ENCODE measurements at regions not wholly inside any gene's neighbourhood (a gene's known extent, or its start where the extent isn't known, plus 50 kb on each side); places are given as distances from the start of the nearest gene placed in this dataset.
"Not testable (repeated sequence)": the region's sequence is repeated elsewhere in the genome, so short reads cannot be mapped to it uniquely, and the experiment has no call there.

DNA sequence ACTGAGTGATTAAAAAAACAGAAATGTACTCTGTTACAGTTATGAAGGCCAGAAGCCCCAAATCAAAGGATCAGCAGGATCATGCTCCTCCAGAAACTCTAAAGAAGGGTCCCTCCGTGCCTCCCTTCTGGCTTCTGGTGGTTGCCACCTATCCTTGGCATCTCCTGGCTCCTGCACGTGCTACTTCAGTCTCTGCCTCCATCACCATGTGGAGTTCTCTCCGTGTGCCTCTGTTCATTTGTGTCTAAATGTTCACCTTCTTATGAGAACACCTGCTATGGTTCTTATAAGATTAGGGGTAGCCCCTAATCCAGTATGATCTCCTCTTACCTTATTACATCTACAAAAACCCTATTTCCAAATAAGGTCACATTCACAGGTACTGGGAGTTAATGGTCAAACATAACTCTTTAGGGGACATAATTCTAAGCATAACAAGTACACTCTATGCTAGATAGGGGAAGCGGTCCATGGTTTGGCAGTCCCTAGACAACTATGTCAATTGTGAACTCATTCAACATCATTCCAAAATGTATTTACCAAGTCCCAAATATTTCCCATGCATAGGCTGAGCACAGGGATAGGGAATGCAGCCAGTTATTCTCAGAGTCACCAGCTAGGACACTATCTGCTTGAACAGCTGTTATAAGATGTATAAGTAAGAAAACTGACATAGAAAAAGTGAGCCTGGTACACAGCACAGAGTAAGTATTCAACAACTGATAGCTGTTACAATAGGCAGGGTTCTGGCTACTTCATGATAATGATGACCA is 295.5 kb upstream of the BOD1L1 start:
- DNase-seq, result no peak

DNA sequence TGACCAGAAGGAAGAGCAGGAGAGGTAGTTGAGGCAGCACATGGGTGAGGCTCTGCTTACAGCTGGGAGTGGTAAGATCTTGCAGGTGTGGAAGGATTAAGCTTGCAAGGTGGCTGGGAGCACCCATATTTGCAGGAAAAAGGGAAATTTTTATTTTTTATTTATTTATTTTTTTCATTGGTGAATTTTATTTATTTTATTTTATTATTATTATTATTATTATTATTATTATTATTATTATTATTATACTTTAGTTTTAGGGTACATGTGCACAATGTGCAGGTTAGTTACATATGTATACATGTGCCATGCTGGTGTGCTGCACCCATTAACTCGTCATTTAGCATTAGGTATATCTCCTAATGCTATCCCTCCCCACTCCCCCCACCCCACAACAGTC is 297.4 kb upstream of the BOD1L1 start:
- not testable (repeated sequence) for DNase-seq

DNA sequence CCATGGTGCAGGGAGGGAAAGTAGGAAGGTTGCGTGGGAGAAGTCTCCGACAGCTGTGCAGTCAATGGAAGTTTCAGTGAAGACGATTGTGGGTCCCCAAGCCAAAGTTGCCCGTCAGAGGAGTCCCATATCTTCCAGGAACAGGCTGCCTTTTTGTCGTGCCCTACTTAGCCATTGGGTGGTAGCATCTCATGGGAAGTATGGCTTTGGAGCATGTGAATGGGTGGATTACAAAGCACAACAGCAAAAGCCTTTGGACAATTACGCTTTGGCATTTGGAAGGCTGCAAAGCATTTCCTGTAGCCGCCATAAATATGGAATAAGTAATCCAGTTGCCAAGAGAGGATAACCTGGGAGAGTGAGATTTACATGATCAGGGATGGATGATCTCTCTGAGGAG is 300.7 kb upstream of the BOD1L1 start:
- DNase-seq, result no peak

DNA sequence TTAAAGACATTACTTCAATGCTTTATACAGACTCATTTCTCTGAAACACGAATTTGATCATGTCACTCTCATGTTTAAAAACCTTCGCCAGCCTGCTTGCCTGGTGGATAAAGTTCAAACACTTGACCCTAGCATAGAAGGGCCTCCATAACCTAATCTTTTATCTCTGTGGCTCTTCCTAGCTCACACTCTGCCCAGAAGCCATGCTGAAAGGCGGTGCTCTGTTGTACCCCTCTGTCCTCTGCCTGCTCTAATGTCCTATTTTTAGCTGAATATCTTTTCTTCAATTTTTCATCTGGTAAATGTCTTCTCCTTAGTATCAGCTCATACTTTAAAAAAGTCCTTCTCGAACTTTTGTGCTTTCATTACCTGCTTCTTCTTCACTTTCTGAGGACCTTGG is 302.6 kb upstream of the BOD1L1 start:
- no peak for DNase-seq

DNA sequence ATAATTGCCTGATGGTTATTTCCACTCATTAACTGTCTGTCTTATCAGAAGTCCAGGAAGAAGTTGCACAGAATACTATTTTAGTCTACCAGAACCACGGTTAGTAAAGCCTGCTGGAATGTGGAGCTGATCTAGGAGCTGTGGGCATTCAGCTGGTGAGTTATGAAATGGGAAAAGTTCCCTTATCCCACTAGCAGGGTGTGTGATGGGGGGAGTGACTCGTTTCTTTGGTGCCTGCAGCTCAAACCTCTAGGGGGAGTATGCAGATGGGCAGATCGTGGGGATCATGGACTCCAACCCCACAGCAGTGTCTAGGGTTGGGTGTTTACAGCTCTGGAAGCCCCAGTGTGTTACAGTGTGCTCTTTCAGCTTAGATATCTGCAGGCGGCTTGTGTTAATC is 305.7 kb upstream of the BOD1L1 start:
- no peak for DNase-seq

DNA sequence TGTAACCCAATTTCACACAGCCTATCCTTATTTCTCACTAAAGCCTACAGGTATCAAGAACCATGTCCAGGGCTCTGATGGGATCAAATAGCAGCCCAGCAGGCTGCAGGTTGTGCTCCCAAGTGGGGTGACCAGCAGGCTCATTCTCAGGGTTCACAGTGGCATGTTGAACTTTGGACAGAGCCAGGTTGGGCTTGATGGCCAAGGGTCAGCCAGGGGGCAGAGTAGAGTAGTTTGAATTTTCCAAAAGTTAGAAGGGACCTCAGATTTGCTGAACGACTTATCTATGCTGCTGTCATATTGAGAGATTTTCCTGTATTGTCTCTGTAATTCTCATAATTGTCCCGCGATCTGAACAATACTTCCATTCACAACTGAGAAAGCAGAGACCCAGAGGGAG is 310.8 kb upstream of the BOD1L1 start:
- DNase-seq, result no peak

DNA sequence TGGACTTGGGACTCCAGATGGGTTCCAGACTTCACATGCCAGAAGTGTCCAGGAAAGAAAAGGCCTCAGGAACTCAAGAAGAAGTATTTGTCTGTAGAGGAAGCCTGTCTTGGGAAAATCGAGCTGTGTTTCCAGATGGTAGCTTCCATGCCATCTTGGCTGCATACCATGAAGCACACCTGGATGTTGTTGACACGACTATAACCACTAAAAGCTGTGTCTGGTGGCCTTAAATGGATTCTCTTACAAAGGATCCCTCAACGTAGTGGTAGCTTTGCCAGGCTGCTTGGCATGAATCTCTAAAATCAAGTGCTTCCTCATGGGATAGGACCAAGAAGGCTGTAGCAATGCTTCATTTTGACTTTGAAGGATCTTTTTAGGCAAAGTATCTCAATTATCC is 313.4 kb upstream of the BOD1L1 start:
- DNase-seq, result no peak

DNA sequence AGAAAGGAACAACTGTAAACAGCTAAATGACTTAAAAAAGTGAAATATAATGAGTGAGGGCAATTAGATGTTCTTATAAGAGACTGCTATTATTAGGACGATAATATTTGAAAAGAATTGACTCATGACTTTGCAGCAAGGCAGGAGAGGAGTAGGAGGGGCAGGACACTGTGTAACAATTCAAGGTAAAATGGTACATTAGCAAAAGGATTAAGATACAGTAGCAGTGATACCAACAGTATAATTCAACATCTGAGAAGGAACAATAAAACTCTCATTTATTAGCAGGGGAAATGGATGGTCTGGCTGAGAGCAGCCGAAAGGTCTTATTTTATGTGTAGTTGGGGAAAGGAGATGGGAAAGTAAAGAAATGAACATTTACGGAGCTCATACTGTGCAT is 315.5 kb upstream of the BOD1L1 start:
- no peak for DNase-seq

DNA sequence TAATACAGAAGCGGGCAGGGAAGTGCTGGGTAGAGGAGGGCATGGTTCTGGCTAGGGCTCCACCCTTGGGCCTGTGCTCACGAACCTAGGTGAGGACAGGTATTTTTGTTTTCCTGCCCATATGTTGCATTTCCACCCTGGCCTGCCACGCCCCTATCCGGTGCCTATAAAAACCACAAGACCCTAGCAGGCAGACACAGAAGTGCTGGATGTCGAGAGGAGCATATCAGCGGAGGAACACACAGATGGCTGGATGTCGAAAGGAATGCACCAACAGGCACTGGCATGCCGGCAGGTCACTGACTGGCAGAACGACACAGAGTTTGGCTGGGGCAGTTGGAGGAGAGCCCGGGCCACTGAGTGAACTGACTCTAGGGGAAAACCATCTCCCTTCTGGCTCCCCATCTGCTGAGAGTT is 316.6 kb upstream of the BOD1L1 start:
- no peak for DNase-seq

DNA sequence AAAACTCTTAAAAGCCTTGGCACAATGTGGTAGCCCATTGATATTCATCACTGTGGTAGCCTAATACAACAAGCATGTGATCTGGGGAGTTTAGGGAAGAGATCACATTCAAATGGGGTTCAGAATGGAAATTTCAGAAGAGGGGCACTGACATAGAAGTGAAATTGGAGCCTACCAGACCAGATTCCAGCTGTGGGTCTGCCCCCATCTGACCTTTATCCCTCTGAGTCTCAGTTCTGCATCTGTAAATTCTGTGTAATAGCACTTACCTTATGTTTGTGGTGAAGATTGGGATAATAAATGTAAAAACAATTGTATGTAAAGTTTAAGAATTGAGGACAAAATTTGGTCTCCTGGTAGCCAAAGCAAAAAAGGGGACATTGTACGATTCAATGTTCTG is 320.4 kb upstream of the BOD1L1 start:
- DNase-seq, result no peak

DNA sequence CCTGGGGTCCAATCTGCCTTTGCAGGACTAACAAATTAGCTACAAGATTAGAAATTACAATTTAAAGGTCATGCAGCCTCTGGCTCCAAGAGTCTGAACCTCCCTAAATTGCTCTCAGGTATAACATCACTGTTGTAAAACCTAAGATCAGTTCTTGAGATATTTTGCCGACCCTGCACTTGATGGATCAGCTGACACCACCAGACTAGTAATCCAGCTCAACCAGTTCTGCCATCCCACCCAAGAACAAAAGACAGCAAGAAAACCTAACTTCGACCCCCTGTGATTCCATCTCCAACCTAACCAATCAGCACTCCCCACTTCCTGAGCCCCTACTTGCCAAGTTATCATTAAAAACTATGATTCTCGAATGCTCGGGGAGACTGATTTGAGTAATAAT is 323.0 kb upstream of the BOD1L1 start:
- no peak for DNase-seq

DNA sequence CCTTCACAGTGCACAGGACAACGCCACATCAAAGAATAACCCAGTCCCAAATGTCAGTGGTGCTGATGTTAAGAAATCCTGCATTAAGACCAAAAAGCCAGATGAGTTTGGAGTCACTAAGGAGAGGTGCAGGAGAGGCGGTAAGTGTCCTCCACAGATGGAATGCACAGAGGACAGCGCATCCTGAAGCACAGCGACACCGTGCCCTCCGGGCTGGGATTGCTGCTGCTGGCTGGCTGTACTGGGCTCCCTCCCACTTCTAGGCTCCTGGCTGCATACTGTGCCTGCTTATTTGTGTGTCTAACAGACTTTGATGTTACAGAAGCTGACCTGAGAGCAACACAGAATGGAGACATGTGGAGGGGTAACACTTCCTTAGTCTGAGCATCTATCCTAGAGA is 325.6 kb upstream of the BOD1L1 start:
- DNase-seq, result no peak

DNA sequence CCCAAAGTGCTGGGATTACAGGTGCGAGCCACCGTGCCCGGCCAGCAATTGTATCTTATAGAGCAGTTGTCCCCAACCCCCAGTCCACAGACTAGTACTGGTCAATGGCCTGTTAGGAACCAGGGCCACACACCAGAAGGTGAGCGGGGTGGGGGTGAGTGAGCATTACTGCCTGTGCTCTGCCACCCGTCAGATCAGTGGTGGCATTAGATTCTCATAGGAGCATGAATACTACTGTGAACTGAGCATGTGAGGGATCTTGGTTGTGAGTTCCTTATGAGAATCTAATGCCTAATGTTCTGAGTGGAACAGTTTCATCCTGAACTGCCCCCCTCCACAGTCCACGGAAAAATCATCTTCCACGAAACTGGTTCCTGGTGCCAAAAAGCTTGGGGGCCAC is 328.0 kb upstream of the BOD1L1 start:
- DNase-seq, result no peak

DNA sequence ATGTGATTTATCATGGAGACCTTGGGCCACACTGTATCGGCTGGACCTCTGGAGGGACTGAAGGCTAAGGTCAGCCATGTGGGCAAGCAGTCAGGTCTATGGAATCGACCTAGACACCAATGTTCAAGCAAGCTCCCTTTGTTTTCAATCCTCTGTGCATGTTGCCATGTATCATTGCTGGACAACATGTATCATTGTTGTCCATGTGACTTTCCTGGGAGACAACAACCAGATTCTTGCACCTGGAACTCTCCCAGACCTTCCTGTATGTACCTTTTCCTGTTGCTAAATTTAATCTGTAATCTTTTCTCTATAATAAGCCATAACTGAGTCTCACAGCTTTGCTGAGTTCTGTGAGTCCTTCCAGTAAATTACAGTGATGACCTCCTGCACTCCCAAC is 329.4 kb upstream of the BOD1L1 start:
- no peak for DNase-seq

DNA sequence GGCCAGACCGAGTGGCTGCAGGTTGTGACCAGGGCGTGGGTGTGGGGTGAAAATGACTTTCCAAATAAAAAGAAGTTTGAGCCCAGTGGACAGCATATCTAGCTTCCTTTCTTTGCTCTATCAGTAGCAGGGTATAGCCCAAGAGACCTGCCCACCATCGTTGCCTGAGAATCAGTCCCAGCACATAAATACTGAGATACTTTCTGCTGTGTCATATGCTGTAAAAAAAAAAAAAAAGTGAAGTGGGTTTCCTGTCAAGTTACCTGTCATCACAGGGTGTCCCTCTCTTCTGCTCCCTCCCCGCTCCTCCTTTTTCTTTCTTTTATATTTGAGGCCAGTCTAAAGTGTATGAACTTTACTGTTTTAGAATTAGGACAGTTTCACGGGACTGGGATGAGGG is 330.3 kb upstream of the BOD1L1 start:
- DNase-seq, result no peak

DNA sequence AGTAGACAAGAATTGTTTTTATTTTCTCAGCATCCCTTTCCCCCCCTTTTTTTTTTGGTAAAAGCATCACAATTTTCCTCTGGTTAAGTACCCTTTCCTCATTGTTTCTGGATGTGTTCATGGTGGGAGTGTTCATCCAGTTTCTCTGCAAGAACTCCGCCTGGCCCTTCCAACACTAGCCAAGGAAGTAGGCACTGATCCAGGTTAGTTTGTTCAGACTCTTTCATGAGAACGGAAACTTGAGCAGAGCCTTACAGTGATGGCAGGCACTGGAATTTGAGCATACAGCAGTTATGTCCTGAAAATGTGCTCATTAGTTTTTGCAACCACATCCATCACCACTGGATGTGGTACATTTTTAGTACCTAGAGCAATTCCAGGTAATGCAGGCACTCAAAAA is 336.1 kb upstream of the BOD1L1 start:
- peak in 1 of 56 donors; percentile 2 for DNase-seq

DNA sequence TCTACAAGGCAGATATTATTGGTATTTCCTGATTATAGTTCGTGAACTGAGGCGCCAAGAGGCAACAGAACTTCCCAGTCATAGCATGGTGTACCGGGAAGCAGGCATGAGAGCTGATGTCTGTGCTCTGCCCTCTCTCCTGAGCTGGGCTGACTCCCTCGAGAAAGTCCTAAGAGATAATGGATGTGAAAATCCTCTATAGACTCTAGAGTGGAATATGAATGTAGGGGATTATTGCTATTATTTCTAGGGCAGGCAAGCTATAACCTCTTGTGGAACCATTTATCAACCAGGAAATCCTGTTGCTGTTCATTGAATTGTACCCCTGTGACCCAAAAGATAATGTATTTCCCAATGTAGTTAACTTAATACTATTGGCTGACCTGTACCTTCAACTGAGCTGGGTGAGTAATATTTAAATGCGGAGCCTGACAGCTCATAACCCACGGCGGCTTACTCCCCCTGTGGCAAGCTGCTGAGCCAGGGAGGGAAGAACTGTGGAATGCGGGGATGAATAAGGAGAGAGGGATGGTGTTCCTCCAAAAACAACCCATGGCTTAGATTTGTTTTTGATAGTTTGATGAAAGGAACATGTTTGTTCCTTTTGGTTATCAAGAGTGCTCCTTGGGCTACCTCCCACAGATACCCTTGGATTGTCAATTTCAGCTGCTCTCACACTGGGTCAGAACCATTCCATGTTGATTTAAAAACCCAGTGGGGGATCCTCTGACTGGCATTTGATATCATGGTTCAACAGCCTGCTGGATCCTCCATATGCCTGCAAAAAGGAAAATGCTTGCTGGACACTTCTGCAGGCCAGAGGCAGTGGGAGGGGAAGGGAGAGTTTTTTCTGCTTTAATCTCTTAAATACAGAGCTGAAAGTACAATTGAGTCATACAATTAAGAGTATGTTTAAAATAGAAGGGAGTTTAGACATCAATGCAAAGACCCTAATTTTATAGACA is 339.0 kb upstream of the BOD1L1 start:
- no peak for DNase-seq

DNA sequence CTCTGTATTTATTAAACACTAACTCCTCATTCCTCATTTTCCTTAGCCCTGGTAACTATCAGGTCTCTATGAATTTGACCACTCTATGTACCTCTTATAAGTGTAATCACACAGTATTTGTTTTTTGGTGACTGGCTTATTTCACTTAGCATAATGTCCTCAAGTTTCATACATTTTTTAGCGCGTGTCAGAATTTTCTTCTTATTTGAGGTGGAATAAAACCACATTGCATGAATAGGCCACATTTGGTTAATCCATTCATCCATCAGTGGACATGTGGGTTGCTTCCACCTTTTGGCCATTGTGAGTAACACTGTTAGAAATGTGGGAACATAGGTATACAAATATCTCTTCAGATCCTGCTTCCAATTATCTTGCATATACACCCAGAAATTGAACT is 341.2 kb upstream of the BOD1L1 start:
- DNase-seq, result no peak

DNA sequence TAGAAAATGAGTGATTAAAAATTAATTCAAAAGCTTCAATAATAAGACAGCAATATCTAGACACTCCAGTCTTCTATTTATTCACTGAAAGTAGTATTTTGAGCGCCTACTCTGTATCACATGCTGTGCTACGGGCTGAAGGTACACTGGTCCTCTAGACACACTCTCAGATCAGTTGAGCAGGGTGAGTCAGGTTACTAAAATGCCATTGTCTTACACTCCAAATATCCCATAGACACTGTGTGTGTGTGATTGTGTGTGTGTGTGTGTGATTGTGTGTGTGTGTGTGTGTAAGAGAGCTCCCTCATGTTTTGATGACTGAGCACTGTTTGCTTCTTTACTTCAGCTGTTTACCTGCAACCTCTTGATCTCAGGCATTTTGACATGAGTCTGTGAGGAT is 342.8 kb upstream of the BOD1L1 start:
- DNase-seq, result no peak

DNA sequence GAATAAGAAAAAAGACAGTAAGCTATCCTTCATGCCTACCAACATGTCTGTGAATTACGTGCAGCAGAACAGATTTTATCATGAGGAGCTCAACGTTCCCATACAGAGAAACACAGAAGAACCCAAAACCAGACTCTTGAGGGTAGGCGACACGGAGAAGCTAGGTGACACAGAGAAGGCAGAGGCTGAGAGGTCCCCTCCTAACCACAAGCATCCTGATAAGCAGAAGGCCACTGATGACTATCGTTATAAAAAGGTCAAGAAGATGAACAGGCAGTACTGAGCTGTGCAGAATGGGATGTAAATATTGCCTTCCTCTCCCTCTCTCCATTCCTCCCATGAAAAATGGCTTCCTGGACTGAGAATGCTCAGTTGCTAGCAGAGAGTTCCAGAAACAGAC is 350.2 kb upstream of the BOD1L1 start:
- no peak for DNase-seq

DNA sequence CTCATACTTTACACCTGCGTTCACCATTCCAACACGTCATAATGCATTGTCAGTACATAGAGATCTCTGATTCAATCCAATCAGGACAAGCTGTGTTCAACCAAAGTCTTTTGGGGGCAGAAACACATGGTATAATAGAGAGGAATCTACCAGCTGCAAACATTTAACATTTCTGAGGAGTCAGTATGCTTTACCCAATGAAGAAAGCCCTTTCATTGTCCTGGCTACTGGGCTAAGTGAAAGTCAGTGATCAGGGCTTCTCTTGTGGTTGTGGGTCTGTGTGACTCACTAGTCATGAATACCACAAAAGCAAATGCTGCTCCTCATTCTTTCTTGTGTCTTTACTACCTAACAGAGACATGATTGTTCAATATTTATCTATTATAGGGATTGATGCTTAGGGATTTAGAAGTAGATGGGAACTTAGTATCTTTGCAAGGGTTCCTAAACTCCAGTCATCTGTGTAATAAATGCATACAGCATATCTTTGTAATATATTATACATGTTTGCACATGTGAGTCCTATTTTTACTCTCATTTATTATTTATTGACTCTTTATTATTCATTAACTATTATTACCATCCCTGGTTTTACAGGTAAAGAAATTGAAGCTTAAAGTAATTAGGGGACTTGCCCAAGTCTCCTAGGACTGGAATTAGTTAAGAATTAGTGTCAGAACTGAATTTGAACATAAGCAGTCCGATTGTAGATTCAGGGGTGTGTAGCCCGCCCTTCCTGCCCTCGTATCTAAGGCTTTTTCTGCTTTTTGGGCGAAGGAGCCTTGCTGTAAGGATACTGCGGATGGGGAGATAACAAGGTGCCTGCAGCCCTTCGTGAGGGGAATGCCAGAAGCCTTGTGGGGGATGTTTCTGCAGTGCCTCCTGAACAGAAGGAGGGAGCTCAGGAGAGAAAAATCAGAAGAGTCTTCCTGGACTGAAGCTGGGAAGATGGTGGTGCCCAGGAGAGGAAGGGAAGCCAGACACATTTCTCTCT is 353.1 kb upstream of the BOD1L1 start:
- no peak for DNase-seq

DNA sequence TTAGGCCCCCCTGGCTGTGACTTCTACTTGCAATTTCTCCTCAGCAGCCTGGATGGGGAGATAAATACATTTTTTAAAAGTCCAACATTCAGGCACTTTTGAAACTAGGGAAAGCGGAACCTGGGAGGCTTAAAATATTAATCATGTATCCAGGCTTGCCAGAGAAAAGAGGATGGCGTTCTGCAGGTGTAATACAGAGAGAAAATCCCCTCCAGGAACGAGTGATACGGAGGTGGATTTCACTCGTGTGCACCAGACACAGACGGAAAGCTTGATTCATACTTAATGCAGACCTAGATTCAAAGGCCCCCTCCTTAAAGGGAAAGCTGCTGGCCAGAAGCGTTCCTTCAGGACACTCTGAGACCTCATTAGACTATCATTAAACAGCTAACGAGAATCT is 354.0 kb upstream of the BOD1L1 start:
- DNase-seq, result no peak
